ENCODE measurements at regions not wholly inside any gene's neighbourhood (a gene's known extent, or its start where the extent isn't known, plus 50 kb on each side); places are given as distances from the start of the nearest gene placed in this dataset.
"Not testable (repeated sequence)": the region's sequence is repeated elsewhere in the genome, so short reads cannot be mapped to it uniquely, and the experiment has no call there.

DNA sequence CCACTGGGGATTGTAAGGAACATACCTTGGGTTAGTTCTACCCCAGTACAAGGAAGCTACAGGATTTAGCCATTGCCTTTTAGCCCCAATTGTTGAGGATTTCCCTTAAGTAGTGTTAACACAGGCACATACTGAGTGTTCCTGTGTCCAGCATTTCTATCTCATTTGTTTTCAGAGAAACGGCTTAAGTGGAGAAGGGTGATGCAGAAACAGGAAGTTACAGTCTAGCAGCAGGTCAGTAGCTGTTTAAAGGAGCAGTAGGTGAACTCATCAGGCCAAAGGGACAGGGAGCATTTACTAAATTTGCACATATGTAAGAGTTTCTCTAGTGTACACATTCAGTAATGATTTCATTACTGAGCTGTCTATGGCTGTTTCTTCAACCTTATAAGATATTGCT, 644.2 kb upstream of the GJE1 start:
- in situ Hi-C loops (cut with HindIII; ENCODE audit: low sequenced_read_pairs) = no loop called here
- DNase-seq (ENCODE audit: low spot score) = no peak

- in situ Hi-C loops (cut with HindIII; ENCODE audit: low sequenced_read_pairs) = no loop called here
- DNase-seq (ENCODE audit: low spot score) = no peak
These were observed 645.8 kb upstream of the GJE1 start for GRCh38 chr6:141486942-141487341.

GRCh38 chr6:141484711-141485110, 648.0 kb upstream of the GJE1 start:
- in situ Hi-C loops (cut with HindIII; ENCODE audit: low sequenced_read_pairs) = no loop called here
- no peak for DNase-seq (ENCODE audit: low spot score)

- no peak for DNase-seq (ENCODE audit: low spot score)
- in situ Hi-C loops (cut with HindIII; ENCODE audit: low sequenced_read_pairs) = no loop called here
These were observed 649.1 kb upstream of the GJE1 start for GRCh38 chr6:141483598-141484061.

GRCh38 chr6:141482796-141483597, 649.7 kb upstream of the GJE1 start:
- DNase-seq (ENCODE audit: low spot score) = no peak
- in situ Hi-C loops (cut with HindIII; ENCODE audit: low sequenced_read_pairs) = no loop called here

- in situ Hi-C loops (cut with HindIII; ENCODE audit: low sequenced_read_pairs) = no loop called here
- no peak for DNase-seq (ENCODE audit: low spot score)
These were observed 657.5 kb upstream of the GJE1 start for GRCh38 chr6:141475259-141475658.

DNA sequence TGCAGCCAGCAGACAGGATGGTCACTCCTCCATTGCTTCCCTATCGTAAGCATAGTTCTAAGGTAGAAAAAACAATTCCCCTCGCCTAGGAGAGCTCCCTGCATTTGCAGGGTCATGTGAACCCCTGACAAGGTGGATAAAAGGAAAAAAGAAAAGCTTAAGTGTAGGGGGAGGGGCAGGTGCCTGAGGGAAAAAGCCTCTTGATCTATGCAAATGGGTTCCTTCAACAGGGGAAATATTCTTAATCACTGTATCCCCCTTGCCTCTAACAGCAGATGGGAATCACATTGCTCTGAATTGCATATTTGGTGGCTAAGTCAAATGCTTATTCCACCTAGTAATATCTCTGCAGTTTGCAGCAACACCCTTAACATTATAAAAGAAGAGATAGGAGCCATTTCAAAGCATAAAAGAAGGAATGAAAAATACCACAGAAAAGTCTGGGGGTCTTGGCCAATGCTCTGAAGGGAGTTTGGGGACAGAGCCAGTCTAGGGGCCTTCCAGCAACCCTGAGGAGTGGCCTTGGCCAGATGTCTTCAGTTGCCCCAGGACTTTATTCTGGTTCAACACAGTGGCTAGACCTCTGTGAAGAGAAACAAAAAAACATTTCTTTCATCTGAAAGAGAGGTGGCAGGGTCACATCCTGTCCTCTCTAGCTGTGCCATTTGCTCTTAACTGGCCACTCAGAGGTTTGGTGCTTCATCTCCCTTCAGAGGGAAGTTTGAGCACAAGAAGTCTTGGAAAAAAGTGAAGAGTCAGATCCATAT, 660.4 kb upstream of the GJE1 start:
- no peak for DNase-seq (ENCODE audit: low spot score)
- in situ Hi-C loops (cut with HindIII; ENCODE audit: low sequenced_read_pairs) = no loop called here

- no peak for DNase-seq (ENCODE audit: low spot score)
- in situ Hi-C loops (cut with HindIII; ENCODE audit: low sequenced_read_pairs) = no loop called here
These were observed 661.9 kb upstream of the GJE1 start for GRCh38 chr6:141470810-141471209.

DNA sequence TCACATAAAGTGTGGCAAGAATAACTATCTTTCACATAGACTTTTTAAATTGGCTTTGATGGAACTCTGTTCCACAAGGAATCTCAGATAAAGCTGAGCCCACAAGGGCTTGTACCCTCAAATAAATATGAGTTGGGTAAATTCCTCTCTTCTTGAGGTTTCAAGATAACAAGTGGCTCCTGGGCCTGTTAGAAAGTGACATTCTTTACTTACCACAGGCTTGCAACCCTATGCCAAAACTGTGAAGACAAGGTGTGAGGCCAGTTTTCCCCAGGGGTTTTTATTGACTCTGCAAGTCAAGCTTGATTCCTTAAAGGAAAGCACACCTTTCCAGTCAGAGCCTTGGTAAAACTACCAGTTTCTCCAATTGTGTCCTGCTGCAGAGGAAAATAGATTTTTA, 664.8 kb upstream of the GJE1 start:
- DNase-seq (ENCODE audit: low spot score) = no peak
- in situ Hi-C loops (cut with HindIII; ENCODE audit: low sequenced_read_pairs) = no loop called here

DNA sequence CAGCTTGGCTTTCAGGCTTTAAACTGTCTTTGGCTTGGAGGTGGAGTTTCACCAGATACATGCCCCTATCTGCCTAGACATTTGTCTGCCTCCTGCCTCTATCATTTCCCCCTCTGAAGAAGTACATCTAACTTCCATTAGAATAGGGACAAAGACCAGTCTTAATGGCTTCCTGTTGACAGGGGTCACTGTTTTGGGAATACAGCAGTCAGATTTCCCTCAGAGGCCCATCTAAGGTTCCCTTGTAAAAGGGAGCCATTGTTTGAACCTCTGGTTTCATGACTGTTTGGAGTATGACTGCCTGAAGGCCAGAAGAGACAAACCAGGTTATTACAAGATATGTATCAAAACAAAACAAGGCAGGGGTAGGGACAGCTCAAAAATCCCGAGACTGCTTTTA, 665.7 kb upstream of the GJE1 start:
- in situ Hi-C loops (cut with HindIII; ENCODE audit: low sequenced_read_pairs) = no loop called here
- no peak for DNase-seq (ENCODE audit: low spot score)

- in situ Hi-C loops (cut with HindIII; ENCODE audit: low sequenced_read_pairs) = no loop called here
These were observed 667.8 kb upstream of the GJE1 start for GRCh38 chr6:141464896-141465295.

GRCh38 chr6:141464490-141464889, 668.2 kb upstream of the GJE1 start:
- no peak for DNase-seq (ENCODE audit: low spot score)
- in situ Hi-C loops (cut with HindIII; ENCODE audit: low sequenced_read_pairs) = no loop called here

More at GRCh38 chr6:141464896-141465295, 667.8 kb upstream of the GJE1 start:
- no peak for DNase-seq (ENCODE audit: low spot score)

DNA sequence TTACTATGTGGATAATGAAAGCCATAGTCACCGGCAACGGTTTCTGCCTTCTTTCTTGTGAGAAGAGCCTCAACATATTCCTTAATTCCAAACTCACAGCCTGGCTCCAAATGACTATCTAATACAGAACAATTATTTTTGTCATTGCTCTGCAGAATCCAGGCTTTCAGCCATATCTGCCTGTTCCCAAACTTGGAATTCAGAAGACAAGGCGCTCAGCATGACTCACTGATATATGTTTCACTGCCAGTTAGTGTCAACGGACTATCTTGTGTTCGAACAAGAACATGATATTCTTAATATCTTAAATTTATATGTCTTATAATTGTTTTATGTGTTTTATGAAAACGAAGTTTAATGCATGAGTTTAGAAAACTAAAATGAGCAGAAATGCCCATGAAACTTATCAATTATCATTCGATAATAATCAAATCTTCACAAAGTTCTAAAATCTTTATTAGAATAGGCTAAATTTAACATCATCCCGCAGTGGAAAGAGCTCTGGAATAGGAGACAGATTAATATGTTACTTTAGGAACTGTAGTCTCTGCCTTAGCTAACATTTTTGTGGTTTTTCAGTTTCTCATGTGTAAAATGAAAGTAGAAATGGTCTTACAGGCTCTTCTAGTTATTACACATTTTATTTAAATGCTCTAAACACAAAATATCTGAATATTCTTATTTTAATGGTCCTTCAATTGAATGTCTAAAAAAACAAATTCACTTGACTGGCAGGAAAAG, 669.3 kb upstream of the GJE1 start:
- no peak for DNase-seq (ENCODE audit: low spot score)
- in situ Hi-C loops (cut with HindIII; ENCODE audit: low sequenced_read_pairs) = no loop called here

DNA sequence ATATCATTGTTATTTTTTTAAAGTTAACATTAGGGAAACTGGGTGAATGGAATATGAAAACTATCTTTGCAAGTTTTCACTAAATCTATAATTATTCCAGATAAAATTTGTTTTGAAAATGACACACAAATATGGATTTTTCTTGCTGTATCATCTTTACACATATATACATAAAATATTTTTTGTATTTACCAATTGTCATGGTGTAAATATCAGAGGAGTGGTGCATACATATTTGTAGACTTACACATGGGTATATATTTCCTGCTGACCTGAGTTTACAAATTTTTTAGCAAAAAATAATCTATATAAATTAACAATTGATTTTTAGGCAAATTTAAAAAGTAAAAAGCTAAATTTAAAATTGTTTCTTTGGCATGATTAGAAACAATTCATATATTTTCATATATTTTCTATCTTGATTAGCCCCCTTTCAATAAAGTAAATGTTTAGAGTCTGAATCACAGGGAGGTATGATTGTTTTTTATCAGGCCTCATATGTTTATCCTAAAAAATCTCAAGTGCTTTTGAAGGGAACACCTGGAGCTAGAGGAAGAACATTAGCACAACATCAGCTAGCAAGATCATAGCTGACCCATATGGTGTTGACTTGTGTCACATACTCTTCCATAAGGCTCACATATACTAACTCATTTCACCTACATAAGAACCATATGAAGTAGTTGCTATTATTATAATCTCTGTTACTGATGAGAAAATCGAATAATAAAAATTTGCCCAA, 671.8 kb upstream of the GJE1 start:
- in situ Hi-C loops (cut with HindIII; ENCODE audit: low sequenced_read_pairs) = no loop called here
- no peak for DNase-seq (ENCODE audit: low spot score)

GRCh38 chr6:141460245-141460644, 672.5 kb upstream of the GJE1 start:
- DNase-seq (ENCODE audit: low spot score); in situ Hi-C loops (cut with HindIII; ENCODE audit: low sequenced_read_pairs): not testable (repeated sequence)

DNA sequence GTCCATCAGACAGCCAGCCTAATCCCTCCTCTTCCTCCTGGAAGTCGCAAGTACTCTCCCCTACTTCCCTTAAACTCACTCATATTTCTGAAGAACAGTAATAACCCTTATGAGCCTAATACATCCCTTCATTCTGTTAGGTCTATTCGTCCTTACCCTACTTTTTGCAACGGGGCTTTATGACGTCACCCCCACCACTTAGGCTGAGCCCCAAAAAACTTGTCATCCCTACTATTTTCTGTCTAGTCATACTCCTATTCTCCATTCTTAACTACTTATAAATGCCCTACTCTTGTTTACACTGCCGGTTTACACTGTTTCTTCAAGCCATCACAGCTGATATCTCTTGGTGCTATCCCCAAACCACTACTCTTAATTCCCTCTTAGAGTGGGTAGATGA, 674.7 kb upstream of the GJE1 start:
- DNase-seq (ENCODE audit: low spot score); in situ Hi-C loops (cut with HindIII; ENCODE audit: low sequenced_read_pairs): not testable (repeated sequence)

GRCh38 chr6:141452354-141452686, 680.4 kb upstream of the GJE1 start:
- DNase-seq (ENCODE audit: low spot score) = no peak
- in situ Hi-C loops (cut with HindIII; ENCODE audit: low sequenced_read_pairs) = no loop called here

GRCh38 chr6:141451511-141452353, 681.0 kb upstream of the GJE1 start:
- no peak for DNase-seq (ENCODE audit: low spot score)
- in situ Hi-C loops (cut with HindIII; ENCODE audit: low sequenced_read_pairs) = no loop called here

GRCh38 chr6:141451181-141451510, 681.6 kb upstream of the GJE1 start:
- in situ Hi-C loops (cut with HindIII; ENCODE audit: low sequenced_read_pairs) = no loop called here
- no peak for DNase-seq (ENCODE audit: low spot score)
